ENCODE measurements at regions not wholly inside any gene's neighbourhood (a gene's known extent, or its start where the extent isn't known, plus 50 kb on each side); places are given as distances from the start of the nearest gene placed in this dataset.

DNA sequence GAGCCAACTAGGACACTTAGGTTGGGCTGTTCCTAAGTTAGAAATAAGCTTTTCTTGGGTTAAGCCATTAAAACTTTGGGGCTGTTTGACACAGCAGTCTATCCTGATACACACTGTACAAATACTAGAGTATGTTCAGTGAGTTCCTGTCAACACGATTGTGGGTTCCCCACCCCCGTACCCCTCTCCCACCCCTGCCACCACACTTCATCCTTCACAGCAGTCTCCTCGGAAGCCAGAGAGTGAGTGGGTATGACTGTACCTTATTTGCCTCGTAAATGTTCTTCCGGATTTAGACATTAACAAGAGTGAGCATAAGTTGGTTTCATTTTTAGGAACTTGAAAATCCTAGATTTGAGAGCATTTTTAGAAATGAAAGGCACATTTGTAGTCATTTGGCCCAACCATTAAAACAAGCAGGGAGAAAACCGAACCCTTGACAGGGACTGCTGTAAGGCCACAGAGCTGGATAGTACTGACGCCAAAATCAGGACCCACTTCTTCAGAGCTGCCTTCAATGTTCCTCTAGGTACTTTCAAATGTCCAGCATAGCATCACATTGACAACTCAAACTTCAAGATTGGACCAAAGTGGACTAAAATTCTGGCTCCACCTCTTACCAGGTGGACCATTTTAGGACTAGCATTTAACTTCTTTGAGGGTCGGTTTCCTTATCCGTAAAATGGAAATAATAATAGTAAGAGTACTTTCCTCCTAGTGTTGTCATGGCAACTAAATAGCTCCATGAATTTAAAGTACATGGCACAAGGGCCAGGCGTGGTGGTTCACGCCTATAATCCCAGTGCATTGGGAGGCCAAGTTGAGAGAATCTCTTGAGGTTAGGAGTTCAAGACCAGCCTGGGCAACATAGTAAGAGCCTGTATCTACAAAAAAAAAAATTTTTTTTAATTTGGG lies 166.3 kb upstream of the SERTAD2 start:
- Mint-ChIP-seq H3K4me1 (peaks cover 50% of the 10 kb centered on the region), H3K9me3 (no peaks in the 10 kb centered on the region), H3K27me3 (no peaks in the 10 kb centered on the region), H3K36me3 (ENCODE audit: low read depth) (no peaks in the 10 kb centered on the region), H3K27ac (peak overlapping the region; percentile 89), H3K4me3 (peak overlapping the region; percentile 59)
- ChIA-PET CTCF (interaction anchor here (0.6 to 1.6 kb wide), 3 partner anchors 27 to 231 kb away, joined by 3 read pairs; no protein-coding TSS in a partner anchor), POLR2A (interaction anchor here (0.6 to 2.9 kb wide), 10 partner anchors 11 to 166 kb away, joined by 3 to 25 read pairs (median 5); partner anchors contain the start of gene SERTAD2)
- TF ChIP-seq, protein P1, sequence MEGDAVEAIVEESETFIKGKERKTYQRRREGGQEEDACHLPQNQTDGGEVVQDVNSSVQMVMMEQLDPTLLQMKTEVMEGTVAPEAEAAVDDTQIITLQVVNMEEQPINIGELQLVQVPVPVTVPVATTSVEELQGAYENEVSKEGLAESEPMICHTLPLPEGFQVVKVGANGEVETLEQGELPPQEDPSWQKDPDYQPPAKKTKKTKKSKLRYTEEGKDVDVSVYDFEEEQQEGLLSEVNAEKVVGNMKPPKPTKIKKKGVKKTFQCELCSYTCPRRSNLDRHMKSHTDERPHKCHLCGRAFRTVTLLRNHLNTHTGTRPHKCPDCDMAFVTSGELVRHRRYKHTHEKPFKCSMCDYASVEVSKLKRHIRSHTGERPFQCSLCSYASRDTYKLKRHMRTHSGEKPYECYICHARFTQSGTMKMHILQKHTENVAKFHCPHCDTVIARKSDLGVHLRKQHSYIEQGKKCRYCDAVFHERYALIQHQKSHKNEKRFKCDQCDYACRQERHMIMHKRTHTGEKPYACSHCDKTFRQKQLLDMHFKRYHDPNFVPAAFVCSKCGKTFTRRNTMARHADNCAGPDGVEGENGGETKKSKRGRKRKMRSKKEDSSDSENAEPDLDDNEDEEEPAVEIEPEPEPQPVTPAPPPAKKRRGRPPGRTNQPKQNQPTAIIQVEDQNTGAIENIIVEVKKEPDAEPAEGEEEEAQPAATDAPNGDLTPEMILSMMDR (IDR thresholded peaks at IDR 0.05), result no peak
- peak; percentile 94 for ATAC-seq (ENCODE audit: low read depth)
- no peak for DNase-seq
- intact Hi-C loops (cut with micrococcal nuclease), result loop anchor here (1.0 kb wide), 4 partner anchors 9 to 69 kb away; no protein-coding TSS in a partner anchor

DNA sequence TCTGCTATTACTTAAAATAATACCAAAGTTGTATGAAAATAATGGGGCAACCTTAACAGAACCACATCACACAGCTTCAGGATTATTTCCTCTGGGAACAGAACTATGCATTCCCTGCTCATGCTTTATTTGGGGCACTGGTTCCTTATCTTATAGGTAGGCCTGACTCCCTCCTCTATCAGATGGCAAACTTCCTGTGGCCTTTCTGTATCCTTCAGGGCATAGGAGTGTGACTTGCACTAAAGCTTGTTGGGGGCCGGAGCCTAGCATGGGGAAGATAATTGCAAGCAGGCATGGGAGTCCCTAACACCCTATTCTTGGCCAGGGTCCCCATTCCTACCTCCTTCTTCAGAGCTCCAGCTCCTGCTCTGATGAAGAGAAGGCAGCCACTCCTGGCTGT lies 167.2 kb upstream of the SERTAD2 start:
- DNase-seq (no peak), ATAC-seq (ENCODE audit: low read depth) (no peak)
- Mint-ChIP-seq H3K9me3 (no peaks in the 10 kb centered on the region), H3K36me3 (ENCODE audit: low read depth) (no peaks in the 10 kb centered on the region), H3K4me1 (peaks cover 58% of the 10 kb centered on the region), H3K27me3 (no peaks in the 10 kb centered on the region), H3K4me3 (no peak overlapping the region), H3K27ac (peak overlapping the region; percentile 89)
- ChIA-PET POLR2A (interaction anchor here (0.8 to 2.9 kb wide), 7 partner anchors 38 to 167 kb away, joined by 3 to 25 read pairs (median 5); partner anchors contain the start of gene SERTAD2), CTCF (interaction anchor here (1.3 kb wide), 1 partner anchor 28 kb away, joined by 3 read pairs; no protein-coding TSS in a partner anchor)
- TF ChIP-seq, protein P1 (IDR thresholded peaks at IDR 0.05), result no peak
- intact Hi-C loops (cut with micrococcal nuclease), result loop anchor here (1.0 kb wide), 4 partner anchors 10 to 70 kb away; no protein-coding TSS in a partner anchor

DNA sequence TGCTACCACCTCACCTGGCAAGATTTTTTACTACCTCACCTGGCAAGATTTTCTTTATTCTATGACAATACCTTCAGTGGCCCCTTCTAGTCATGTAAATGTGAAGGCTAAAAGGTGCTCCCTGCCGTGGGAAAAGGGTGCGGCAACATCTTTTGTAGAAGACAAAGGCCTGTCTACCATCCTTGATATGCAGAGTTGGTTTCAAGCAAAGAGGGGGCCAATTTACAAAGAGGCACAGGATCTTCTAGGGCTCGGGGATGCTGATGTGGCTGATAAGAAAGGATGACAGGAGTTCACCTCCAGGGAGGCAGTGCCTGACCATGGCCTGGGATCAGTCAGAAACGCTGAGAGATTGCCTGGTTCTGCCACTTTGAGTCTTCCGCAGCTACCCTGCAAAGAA lies 165.4 kb upstream of the SLC1A4 start:
- Mint-ChIP-seq H3K36me3 (ENCODE audit: low read depth) (no peaks in the 10 kb centered on the region), H3K4me1 (peaks cover 57% of the 10 kb centered on the region), H3K27me3 (no peaks in the 10 kb centered on the region), H3K9me3 (no peaks in the 10 kb centered on the region), H3K4me3 (no peak overlapping the region), H3K27ac (peak overlapping the region; percentile 50)
- ATAC-seq (ENCODE audit: low read depth) (no peak), DNase-seq (no peak)
- intact Hi-C loops (cut with micrococcal nuclease), result no loop called here
- ChIA-PET CTCF (no interaction called here), POLR2A (interaction anchor here (0.6 to 1.7 kb wide), 4 partner anchors 10 to 91 kb away, joined by 3 to 4 read pairs (median 3); no protein-coding TSS in a partner anchor)
- TF ChIP-seq, protein P1 (IDR thresholded peaks at IDR 0.05), result no peak

DNA sequence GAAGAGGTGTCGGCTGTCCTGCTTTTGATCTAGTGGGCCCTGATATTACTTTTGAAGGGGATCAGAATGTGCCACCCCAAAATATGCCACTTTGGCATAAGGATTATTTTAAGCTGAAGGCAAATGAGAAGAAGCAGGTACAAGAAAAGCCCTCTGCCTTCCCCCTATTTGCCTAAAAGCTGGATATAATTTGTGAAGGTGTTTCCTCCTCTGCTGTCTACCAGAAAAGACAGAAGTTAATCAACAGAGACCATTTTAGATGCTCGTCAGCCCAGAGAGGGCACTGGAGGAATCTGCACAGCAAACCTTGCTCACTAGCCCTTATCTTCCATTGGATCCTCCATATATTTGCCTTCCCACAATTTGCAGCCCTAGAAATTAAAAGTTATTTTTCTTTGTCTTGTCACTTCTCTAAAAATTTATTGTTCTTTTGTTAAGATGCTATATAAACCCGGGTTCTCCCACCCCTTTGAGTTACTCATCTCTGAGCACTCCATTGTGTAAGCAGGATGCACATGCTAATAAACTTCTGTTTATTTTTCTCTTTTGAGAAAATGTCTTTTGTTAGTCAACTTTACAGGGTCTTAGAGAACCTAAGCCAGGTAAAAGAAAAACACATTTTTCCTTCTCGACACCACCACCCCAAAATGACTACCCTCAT lies 163.2 kb upstream of the SLC1A4 start:
- Mint-ChIP-seq H3K27ac (peak overlapping the region; percentile 53), H3K36me3 (ENCODE audit: low read depth) (no peaks in the 10 kb centered on the region), H3K4me3 (no peak overlapping the region)

More for the DNA sequence above, 163.2 kb upstream of the SLC1A4 start:
- CTCF ChIA-PET, result interaction anchor here (0.9 to 1.1 kb wide), 2 partner anchors 75 to 172 kb away, joined by 3 read pairs; partner anchors contain the start of gene SERTAD2
- TF ChIP-seq, protein P1 (IDR thresholded peaks at IDR 0.05), result no peak
- Mint-ChIP-seq H3K9me3 (no peaks in the 10 kb centered on the region), H3K27me3 (no peaks in the 10 kb centered on the region), H3K4me1 (peaks cover 46% of the 10 kb centered on the region)
- intact Hi-C loops (cut with micrococcal nuclease), result no loop called here
- POLR2A ChIA-PET, result interaction anchor here (0.5 to 1.6 kb wide), 4 partner anchors 12 to 147 kb away, joined by 4 to 10 read pairs (median 6); no protein-coding TSS in a partner anchor
- DNase-seq (no peak), ATAC-seq (ENCODE audit: low read depth) (peak; percentile 22)
